Nephron (organoid): ENCODE measurements at regions not wholly inside any gene's neighbourhood (a gene's known extent, or its start where the extent isn't known, plus 50 kb on each side); places are given as distances from the start of the nearest gene placed in this dataset.
A peak's percentile ranks its signal among the peaks of the same experiment; 100 is the strongest.

Source experiments
- H3K27ac Mint-ChIP-seq, 3 experiments: 2 replicates each; pipeline ENCODE4 v1.8.0; 2020; ENCODE audit warnings: mixed read lengths in 3 of 3, mild to moderate bottlenecking in 2 of 3, moderate library complexity in 1 of 3
- H3K27me3 Mint-ChIP-seq: 2 replicates; pipeline ENCODE4 v1.8.0; 2021; ENCODE audit warnings: low read depth, mild to moderate bottlenecking, moderate library complexity, mixed read lengths
- H3K36me3 Mint-ChIP-seq: 2 replicates; pipeline ENCODE4 v1.8.0; 2020; ENCODE audit warnings: low read depth, mixed read lengths
- H3K4me1 Mint-ChIP-seq: 2 replicates; pipeline ENCODE4 v1.8.0; 2020; ENCODE audit warnings: mixed read lengths
- H3K4me3 Mint-ChIP-seq, 3 experiments: 2 replicates each; pipeline ENCODE4 v1.8.0; 2020; ENCODE audit warnings: mild to moderate bottlenecking in 3 of 3, mixed read lengths in 3 of 3, moderate library complexity in 2 of 3
- H3K9me3 Mint-ChIP-seq: 2 replicates; pipeline ENCODE4 v1.8.0; 2020; ENCODE audit warnings: mixed read lengths
- CTCF ChIP-seq, 3 experiments: fragments of 200-600 bp; sonication (generic); IDR thresholded peaks; one replicate each; pipeline ENCODE4 v1.5.0; 2021; ENCODE audit warnings: antibody characterized with exemption in 3 of 3; ENCODE audit not compliant: unreplicated experiment in 3 of 3

GRCh38 chr7:101729241-101729883 lies 88.1 kb upstream of the CUX1 start:
- Mint-ChIP-seq H3K4me3 (no peak overlapping the region), H3K9me3 (no peaks in the 10 kb centered on the region), H3K27me3 (peaks cover 21% of the 10 kb centered on the region), H3K4me1 (peaks cover 20% of the 10 kb centered on the region), H3K27ac (no peak overlapping the region), H3K36me3 (no peaks in the 10 kb centered on the region)
- no peak for TF ChIP-seq CTCF (IDR thresholded peaks at IDR 0.05; ENCODE audit: unreplicated experiment in 3 of 3)

GRCh38 chr7:101731502-101732084 lies 85.8 kb upstream of the CUX1 start:
- TF ChIP-seq CTCF (IDR thresholded peaks at IDR 0.05; ENCODE audit: unreplicated experiment in 3 of 3): no peak
- no peak overlapping the region for H3K27ac Mint-ChIP-seq
- H3K36me3 Mint-ChIP-seq: no peaks in the 10 kb centered on the region
- peaks cover 25% of the 10 kb centered on the region for H3K4me1 Mint-ChIP-seq
- H3K4me3 Mint-ChIP-seq: no peak overlapping the region
- peaks cover 14% of the 10 kb centered on the region for H3K27me3 Mint-ChIP-seq
- no peaks in the 10 kb centered on the region for H3K9me3 Mint-ChIP-seq

GRCh38 chr7:101733713-101734475 lies 83.5 kb upstream of the CUX1 start:
- H3K9me3 Mint-ChIP-seq: no peaks in the 10 kb centered on the region
- peaks cover 11% of the 10 kb centered on the region for H3K27me3 Mint-ChIP-seq
- H3K36me3 Mint-ChIP-seq: no peaks in the 10 kb centered on the region
- peak overlapping the region; percentile 8 to 72 (median 54) for H3K27ac Mint-ChIP-seq
- peak overlapping the region in 2 of 3 experiments; percentile 33 to 40 for H3K4me3 Mint-ChIP-seq
- peaks cover 29% of the 10 kb centered on the region for H3K4me1 Mint-ChIP-seq
- TF ChIP-seq CTCF (IDR thresholded peaks at IDR 0.05; ENCODE audit: unreplicated experiment in 3 of 3): no peak

GRCh38 chr7:101736084-101736483 lies 81.3 kb upstream of the CUX1 start:
- Mint-ChIP-seq H3K4me3 (no peak overlapping the region), H3K4me1 (peaks cover 36% of the 10 kb centered on the region), H3K36me3 (no peaks in the 10 kb centered on the region), H3K27ac (no peak overlapping the region), H3K9me3 (no peaks in the 10 kb centered on the region), H3K27me3 (peaks cover 11% of the 10 kb centered on the region)
- TF ChIP-seq CTCF (IDR thresholded peaks at IDR 0.05; ENCODE audit: unreplicated experiment in 3 of 3): no peak

GRCh38 chr7:101739775-101740398 lies 77.5 kb upstream of the CUX1 start:
- H3K27ac Mint-ChIP-seq: peak overlapping the region; percentile 21 to 56 (median 32)
- no peaks in the 10 kb centered on the region for H3K9me3 Mint-ChIP-seq
- no peak for TF ChIP-seq CTCF (IDR thresholded peaks at IDR 0.05; ENCODE audit: unreplicated experiment in 3 of 3)
- H3K4me1 Mint-ChIP-seq: peaks cover 14% of the 10 kb centered on the region
- no peaks in the 10 kb centered on the region for H3K36me3 Mint-ChIP-seq
- peaks cover 9% of the 10 kb centered on the region for H3K27me3 Mint-ChIP-seq
- no peak overlapping the region for H3K4me3 Mint-ChIP-seq
